CD4-positive, alpha-beta T cell treated with Interleukin-4 for 1 hour (primary cell): ENCODE measurements at regions not wholly inside any gene's neighbourhood (a gene's known extent, or its start where the extent isn't known, plus 50 kb on each side); places are given as distances from the start of the nearest gene placed in this dataset.
A peak's percentile ranks its signal among the peaks of the same experiment; 100 is the strongest.
"Not testable (repeated sequence)": the region's sequence is repeated elsewhere in the genome, so short reads cannot be mapped to it uniquely, and the experiment has no call there.

ENCODE experiments used
- DNase-seq, 2 donors: peaks; one replicate each; pipeline ENCODE4 v3.0.0-alpha.2; 2020 to 2022

DNA sequence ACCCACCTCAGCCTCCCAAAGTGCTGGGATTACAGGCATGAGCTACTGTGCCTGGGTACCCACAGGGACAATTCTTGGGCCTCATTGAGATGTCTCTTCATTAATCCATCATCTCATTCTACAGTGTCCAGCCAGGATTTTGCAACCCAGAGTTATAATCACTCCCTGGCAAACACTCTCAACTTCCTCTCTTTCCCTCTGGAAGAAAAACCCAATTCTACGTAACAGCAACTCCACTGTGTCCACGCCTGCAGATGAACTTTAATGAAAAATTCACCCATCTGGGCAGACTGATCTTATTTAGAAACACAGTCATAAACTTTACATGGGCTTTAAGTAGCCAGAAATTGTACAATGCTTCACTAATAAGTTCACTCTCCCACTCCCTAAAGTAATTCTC, 90.1 kb upstream of the ABCC4 start:
- DNase-seq = no peak

DNA sequence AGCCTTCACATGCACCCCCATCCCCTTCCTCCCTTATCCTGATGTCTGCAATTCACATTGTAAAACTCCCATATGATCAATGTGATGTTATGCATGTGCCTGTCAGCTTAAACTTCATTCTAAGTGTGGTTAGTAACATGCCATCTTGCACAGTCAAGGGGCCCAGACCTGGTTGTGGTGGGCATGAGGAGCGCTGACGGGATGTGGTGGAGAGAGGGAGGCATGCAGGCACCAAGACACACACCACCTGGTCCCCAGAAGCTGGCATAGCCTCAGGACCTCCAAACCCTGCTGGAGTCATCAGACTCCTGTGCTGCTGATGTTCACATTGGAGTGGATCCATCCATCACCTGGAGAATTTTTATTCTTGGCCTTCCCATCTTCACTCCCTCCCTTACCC, 90.5 kb upstream of the ABCC4 start:
- no peak for DNase-seq

DNA sequence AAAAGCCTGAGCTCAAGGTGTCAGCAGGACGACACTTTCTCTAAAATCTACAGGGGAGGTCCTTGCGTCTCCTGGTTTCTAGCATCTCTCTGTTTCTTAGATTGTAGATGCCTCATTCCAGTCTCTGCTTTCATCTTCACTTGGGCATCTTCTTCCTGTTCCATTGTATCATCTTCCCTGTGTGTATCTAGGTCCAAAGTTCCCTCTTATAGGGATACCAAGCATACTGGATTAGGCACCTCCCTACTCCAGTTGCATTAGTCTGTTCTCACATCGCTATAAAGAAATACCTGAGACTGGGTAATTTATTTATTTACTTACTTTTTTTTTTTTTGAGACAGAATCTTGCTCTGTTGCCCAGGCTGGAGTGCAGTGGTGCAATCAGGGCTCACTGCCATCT, 91.3 kb upstream of the ABCC4 start:
- DNase-seq = no peak

DNA sequence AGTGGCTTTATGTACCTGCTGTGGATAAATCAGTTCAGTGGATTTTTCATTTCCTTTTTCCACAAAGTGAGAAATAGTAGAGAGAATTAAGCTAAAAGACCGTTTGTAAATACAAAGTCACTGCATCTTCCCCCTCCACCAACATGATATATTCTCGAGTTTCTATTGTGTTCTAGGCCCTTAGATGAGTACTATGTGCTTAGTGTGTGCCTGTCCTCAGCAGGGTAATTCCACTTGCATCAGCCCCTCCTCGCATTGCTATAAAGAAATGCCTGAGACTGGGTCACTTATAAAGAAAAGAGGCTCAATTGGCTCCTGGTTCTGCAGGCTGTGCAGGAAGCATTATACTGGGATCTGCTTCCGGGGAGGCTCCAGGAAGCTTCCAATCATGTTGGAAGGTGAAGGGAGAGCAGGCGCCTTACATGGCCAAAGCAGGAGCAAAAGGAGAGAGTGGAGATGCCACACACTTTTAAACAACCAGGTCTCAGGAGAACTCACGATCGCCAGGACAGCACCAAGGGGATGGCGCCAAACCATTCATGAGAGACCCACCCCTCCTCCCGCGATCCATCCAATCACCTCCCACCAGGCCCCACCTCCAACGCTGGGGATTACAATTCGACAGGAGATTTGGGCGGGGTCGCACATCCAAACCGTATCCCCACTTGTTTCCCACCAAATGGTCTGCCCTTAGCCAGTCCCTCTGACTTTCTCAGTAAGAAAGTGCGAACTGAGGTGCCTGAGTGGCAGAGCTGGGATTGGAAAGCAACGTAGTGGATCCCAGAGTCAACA, 102.3 kb upstream of the ABCC4 start:
- no peak for DNase-seq

DNA sequence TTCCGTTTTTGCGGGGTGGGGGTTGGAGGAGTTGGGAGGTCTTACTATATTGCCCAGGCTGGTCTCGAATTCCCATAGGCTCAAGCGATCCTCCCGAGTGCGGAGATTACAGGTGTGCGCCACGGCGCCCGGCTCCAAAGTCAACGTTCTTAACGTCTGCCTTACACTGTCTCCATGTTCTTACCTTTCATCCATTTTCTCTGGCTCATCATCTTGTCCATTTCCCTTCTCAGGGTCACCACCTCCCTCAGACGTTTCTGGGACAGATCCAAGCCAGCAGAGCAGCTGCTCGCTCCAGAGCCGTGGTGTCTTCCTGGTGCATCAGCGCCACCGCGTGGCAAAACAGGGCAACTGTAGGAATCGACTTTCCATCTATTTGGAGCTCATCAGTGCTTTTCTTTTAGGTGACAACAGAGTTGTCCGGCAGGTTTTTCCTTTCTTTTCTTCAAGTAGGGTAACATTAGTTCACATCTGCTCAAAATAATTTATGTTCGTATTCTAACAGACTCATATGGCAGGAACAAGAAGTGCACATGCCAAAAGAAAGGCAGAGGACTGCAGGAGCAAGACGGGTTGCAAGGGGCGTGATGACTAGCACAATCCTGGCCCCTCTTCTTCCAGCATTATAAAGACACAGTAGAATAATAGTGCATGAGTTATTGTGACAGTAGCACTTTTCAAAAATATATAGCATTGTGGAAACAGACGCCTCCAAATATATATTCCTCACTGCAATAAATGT, 103.1 kb upstream of the ABCC4 start:
- peak; percentile 74 to 77 for DNase-seq

DNA sequence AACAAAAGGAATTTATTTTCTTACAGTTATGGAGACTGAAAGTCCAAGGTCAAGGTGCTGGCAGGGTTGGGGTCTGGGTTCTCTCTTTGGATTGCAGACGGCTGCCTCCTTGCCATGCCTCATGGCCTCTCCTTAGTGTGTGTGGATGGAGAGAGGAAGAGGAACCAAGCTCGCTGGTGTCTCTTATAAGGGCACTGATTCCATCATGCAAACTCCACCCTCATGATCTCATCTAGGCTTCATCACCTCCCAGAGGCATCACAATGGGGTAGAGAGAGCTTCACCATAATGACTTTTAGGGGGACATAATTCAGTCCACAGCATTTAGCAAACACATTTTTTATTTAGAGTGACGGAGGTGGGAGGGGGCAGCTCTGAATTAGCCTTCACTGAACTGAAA, 104.9 kb upstream of the ABCC4 start:
- DNase-seq = no peak

DNA sequence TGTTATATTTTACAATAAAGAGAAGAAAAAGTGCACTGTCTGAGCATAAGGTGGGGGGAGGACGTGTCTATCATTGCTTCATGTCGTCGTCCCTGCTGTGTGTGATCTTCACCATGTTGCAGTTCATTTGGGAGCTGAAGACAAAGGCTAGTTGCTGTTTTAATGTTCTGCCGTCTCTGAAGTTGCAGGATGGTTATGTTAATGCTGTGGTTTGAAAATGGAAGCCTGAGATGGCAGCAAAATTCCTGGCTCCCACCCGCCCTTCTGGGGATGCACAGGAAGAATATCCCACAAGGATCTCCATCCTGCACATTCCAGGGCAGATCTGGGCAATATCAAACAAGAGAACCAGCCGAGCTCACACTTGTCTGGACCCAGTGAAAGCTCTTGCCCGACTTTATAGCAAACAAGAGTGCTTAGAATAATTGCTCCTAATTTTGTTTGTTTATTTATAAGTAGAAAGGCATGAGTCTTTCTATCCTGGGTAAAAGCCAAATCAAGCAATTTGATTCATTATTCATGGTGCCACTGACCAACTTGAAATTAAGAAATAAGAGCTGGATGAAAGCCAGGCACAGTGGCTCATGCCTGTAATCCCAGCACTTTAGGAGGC, 110.3 kb upstream of the ABCC4 start:
- DNase-seq = no peak

DNA sequence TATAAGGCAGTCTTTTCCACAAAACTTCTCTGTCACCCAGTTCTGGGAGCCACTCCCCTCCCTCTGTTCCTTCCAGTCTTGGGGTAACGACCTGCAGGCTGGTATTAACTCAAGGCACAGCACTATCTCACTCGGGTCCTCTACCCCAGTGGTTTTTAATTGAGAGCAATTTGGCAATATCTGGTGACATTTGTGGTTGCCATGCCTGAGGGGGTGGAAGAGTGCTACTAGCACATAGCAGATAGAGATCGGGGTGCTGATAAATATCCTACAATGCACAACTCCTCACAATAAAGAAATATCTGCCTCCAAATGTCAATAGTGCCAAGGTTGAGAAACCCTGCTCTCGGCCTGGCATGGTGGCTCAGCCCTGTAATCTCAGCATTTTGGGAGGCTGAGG, 117.7 kb upstream of the ABCC4 start:
- DNase-seq = no peak

DNA sequence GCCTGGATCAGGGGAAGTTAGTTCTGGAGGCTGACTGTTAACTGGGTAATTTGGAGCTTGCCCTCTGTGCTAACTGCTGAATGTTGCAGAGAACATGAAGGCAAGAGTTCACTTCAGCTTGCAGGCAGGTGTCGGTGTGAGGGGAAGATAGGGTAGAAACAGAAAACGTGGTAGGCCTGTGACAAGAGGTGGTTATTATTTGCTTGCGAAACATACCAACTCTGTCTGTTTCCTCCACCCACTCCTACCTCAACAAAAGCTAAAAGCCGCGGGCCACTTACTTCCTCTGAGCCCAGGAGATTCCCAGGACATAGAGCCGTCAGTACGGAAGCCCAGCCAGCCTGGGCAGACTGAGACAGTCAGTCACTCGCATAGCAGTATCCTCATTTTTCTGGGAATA, 119.2 kb upstream of the ABCC4 start:
- no peak for DNase-seq

DNA sequence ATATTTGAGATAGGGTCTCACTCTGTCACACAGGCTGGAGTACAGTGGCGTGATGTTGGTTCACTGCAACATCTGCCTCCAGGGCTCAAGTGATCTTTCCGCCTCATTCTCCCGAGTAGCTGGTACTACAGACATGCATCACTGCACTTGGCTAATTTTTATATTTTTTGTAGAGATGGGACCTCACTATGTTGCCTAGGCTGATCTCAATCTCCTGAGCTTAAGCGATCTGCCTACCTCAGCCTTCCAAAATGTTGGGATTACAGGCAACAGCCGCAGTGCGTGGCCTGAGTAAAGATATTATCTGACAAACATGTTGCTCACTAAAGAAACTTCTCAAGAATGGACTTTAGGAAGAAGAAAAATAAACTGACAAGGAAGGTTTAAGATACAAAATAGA, 125.4 kb upstream of the ABCC4 start:
- no peak for DNase-seq

DNA sequence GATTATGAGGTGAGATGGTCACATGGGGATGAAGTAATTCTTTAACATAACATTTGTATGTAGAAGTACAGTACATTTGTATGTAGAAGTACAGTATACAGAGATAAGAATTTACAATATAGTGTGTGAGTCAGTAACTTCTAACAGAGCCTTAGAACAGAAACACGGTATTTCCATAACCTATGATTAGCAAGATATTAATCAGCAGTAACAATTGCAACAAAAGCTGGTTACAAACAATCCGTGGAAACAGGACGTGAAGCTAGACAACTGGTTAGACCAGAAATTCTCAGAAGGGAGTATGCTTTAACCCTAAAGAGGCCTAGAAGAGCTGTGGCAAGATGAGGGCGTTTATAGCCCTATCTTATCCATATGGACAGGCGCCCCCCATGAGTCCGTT, 122.0 kb upstream of the CLDN10 start:
- DNase-seq = not testable (repeated sequence)

DNA sequence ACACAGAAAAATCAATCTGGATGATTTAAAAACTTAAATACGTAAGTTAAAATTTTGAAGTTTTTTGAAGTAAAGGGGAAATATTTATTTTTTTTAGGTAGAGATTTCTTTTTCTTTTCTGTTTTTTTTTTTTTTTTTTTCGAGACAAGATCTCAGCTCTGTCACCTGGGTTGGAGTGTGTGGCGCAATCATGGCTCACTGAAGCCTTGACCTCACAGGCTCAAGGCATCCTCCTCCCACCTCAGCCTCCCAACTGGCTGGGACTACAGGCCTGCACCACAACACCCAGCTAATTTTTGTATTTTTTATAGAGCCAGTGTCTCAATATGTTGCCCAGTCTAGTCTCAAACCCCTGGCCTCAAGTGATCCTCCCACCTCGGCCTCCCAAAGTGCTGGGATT, 120.4 kb upstream of the CLDN10 start:
- no peak for DNase-seq

DNA sequence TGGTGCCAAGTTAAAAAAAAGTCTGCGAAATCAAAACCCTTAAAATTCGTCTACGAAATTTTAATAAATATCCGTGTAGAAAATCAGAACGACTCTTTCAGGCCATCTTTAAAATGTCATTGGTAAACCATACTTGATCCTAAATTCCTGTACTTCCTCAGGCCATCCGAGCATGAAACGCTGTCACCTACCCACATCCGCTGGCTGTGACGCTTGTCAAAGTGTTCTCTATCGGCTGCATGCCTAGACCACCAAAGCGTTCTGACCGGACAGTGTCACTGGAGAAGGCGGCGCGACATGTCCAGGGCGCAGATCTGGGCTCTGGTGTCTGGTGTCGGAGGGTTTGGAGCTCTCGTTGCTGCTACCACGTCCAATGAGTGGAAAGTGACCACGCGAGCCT, 119.0 kb upstream of the CLDN10 start:
- DNase-seq = no peak

DNA sequence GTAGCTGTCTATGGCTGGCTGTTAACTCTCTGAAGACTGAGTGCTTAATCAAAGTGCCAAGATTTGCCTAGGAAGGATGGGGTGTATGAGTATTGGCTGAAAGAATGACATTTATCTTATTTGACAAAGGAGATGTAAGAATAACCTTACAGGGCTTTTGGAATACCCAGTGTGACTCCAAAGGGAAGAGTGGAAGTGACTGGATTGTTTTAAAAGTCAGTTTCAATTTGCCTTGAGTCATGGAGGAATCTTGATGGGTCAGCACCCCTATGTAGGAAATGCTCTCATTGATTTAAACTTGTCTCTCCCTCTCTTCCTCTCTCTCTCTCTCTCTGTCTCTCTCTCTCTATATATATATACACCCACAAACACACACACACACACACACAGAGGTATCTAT, 118.4 kb upstream of the CLDN10 start:
- no peak for DNase-seq

DNA sequence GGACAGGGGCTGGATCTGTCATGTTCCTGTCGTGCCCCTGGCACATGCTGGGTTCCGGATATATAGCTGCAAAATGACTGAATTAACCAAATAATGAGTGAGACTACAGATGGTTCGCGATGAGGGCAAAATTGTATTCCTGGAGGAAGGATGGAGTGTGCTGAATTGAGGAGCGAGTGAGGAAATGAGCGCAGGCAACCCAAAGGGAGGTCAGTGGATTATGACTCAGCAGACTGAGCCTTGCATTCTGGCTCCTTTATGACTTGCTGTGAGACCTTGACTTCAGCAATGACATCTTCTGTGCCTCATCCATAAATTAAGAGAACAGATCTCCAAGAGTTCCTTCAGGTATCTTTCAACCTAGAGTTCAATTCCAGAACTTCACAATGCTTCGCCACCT, 115.0 kb upstream of the CLDN10 start:
- DNase-seq = no peak

DNA sequence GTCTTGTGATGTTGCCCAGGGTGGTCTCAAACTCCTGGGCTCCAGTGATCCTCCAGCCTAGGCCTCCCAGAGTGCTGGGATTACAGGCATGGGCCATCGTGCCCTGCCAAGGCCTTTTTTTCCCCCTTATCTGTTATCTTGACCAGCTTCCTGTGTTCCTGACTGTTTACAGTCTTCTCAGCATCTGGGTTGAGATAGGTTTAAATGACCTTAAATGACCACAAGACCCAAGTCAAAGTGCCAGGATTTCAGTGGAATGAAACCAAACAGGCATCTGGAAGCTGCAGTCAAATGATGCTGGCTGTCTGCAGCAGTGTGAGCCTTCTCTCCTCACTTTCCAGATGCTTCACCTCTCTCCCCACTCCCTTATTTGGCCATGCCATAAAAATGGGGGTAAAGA, 114.2 kb upstream of the CLDN10 start:
- no peak for DNase-seq

DNA sequence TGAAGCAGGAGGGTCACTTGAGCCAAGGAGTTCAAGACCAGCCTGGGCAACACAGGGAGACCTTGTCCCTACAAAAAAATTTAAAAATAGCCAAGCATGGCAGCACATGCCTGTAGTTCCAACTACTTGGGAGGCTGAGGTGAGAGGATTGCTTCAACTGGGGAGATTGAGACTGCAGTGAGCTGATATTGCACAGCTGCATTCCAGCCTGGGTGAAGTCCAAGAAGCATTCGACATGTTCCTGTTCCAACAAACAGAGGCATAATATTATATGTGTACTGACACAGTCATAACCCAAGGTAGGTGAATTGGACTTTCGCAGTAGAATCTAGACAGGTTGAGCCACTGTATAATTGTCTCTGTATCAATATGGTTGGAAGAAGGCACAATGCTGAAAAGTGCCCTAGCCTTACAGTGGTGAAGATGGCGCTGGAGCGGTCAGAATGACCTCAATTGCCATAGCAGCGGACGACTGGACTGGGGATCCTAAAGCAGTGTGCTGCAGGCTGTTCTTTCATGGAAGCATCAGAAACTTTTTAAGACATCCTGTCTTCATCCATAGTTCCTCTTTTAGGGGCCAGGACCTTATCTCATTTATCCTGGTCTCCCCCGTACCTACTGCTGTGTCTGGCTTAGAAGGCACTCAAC, 112.0 kb upstream of the CLDN10 start:
- DNase-seq = no peak

DNA sequence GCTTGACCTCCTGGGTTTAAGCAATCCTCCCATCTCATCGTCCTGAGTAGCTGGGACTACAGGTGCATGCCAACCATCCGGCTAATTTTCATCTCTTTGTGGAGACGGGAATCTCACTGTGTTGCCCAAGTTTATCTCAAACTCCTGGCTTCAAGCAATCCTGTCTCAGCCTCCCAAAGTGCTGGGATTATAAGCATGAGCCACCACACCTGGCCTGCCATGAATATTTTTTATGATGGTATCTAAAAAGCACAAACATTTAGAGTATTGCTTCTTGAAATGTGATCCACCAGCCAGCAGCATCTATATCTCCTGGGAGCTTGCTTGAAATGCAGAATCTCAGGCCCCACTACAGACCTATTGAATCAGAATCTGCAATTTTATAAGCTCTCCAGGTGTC, 111.2 kb upstream of the CLDN10 start:
- no peak for DNase-seq

DNA sequence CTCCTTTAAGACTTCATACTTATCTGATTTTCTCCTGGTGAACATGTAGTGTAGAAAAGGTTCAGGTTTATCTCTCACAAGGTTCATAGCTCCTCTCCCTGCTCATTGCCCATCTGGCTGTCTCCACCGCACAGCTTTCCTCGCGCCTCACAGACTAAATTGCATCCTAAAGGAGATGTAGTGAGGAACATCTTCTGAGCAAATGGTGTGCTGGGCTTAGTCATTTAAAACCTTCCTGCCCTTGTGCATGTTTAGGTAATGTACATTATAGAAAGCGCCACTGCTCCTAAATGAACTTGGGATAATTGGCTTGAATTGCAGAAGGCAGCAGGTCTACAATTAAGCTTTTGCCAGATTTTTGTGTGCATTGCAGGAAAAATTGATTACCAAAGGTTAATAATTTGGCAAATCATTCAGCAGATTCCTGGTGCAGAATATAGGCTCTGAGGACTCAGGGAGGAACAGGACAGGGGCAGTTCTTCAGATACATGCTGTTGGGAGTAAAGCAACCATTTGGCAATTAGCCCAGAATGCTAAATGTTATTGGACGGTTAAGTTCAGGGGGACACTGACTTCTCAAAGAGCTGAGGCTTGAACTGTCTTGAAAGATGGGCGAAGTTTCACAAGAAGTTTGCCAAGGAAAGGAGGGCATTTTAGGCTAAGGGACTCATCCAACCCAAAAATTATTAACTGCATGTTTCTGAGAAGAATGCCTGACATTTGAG, 108.4 kb upstream of the CLDN10 start:
- DNase-seq = no peak

DNA sequence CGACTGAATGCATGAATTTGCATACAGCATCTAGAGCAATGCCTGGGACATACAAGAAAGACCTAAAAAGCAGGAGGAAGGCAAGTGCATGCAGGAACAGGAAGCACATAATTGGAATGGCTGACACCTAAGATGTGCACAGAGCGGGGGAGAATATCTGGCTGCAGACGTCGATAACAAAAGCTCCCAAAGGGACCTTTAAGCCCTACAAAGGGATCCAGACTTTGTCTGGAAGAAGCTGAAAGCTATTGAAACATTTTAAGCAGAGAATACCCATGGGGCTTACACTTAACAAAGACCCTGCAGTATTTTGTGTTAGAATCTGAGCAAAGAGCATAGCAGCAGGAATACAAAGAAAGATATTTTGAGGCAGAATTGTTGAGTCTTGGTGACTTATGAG, 107.4 kb upstream of the CLDN10 start:
- DNase-seq = no peak

DNA sequence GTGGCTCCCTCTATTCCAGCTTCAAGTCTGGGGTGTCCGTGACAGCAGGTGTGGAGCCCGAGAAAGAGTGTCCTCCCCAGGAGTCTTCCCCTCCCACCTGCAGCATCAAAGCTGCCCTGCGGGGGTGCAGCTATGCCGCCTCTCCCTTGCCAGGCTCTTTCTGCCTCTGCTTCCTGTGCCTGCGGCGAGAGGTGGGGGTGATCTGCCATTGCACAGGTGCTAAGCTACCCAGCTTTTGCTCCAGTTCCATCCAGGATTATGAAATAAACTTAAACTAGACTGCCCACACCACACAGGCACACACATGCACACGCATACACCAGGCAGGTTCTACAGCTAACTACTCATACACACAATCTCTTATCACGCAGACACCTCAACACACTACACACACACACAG, 104.7 kb upstream of the CLDN10 start:
- DNase-seq = no peak

DNA sequence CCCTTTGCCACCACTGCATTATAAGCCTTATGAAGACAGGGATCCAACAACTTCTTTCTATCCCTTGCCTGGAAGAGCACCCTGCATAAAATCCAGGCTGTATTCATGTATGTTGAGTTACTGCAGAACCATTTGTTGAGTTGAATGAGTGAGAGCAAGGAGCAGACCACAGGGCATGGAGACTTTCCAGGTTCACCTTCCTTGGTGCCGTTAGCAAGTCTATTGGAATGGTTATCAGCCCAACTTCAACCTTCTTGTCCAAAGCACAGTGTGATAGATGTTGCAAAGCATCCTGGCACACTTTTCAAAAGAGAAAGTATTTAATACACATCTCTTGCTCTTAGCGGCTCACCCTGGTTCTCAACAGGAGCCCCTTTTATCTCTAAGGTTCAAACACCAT, 100.9 kb upstream of the CLDN10 start:
- no peak for DNase-seq

DNA sequence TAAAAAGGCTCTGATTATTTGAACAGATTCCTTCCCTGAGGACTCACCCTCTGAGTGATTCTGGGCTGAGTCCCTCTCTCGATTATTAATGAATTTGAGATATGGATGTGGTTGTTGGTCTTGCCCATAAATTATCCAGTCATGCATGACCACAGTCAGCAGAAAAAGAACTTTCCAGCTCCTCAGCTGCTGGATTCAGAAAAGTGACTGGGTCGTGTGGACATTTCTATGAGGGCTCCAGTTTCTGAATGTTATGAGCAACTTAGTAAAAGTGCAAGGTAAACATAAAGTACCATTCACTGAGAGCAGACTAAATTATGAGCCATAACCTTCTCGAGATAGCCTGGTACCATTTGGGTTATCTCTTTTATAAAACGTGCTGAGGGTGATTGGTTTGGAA, 100.1 kb upstream of the CLDN10 start:
- no peak for DNase-seq
